Stimulated activated CD4-positive, alpha-beta T cell treated with anti-CD3 and anti-CD28 coated beads, Interleukin-2, amount 100 ng/mL, for 48 hours (primary cell): ENCODE measurements at regions not wholly inside any gene's neighbourhood (a gene's known extent, or its start where the extent isn't known, plus 50 kb on each side); places are given as distances from the start of the nearest gene placed in this dataset.

Source experiments
- DNase-seq, 2 donors: peaks; one replicate each; pipeline ENCODE4 v3.0.0-alpha.2; 2020

- no peak for DNase-seq
These were observed 66.5 kb upstream of the SKOR2 start for GRCh38 chr18:47317824-47318508.

DNA sequence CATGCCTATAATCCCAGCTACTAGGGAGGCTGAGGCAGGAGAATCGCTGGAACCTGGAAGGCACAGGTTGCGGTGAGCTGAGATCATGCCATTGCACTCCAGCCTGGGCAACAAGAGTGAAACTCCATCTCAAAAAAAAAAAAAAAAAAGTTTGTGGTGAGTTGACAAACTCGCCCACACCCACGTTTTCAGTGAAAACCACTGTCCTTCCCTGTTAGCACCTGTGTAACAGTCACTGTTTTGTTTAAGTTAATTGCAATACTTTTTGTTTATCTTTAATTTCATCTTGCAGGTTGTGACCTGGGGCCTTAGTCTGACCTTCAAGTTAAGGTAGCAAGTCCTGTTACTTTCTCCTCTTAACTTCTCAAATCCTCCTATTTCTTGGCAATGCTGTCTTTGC, 65.5 kb upstream of the SKOR2 start:
- no peak for DNase-seq

GRCh38 chr18:47313901-47314300, 62.4 kb upstream of the SKOR2 start:
- DNase-seq = no peak

- no peak for DNase-seq
These were observed 60.1 kb upstream of the SKOR2 start for GRCh38 chr18:47311585-47311984.
